ENCODE measurements at regions not wholly inside any gene's neighbourhood (a gene's known extent, or its start where the extent isn't known, plus 50 kb on each side); places are given as distances from the start of the nearest gene placed in this dataset.
A peak's percentile ranks its signal among the peaks of the same experiment; 100 is the strongest.
"Not testable (repeated sequence)": the region's sequence is repeated elsewhere in the genome, so short reads cannot be mapped to it uniquely, and the experiment has no call there.

- 93% methylated on average over 1 of the region's 1 CpG for WGBS
These were observed 78.2 kb downstream of the HACD1 start for GRCh38 chr10:17538941-17539340.

GRCh38 chr10:17537281-17537680 lies 79.9 kb downstream of the HACD1 start:
- WGBS: 95% methylated on average over 5 of the region's 7 CpGs

More at GRCh38 chr10:17538941-17539340, 78.2 kb downstream of the HACD1 start:
- Histone ChIP-seq H3K27ac (ENCODE audit: low read depth, low read length) (no peak overlapping the region), H3K4me1 (ENCODE audit: insufficient read depth, low read length) (no peaks in the 10 kb centered on the region), H3K9ac (ENCODE audit: low read depth, low read length) (no peak overlapping the region), H3K27me3 (ENCODE audit: insufficient read depth, low read length) (no peaks in the 10 kb centered on the region), H3K9me3 (ENCODE audit: insufficient read depth, low read depth, low read length) (peaks cover 11% of the 10 kb centered on the region), H3K36me3 (ENCODE audit: insufficient read depth, low read length) (no peaks in the 10 kb centered on the region), H3K4me3 (ENCODE audit: low read length) (no peak overlapping the region)

GRCh38 chr10:17536221-17536620 lies 81.0 kb downstream of the HACD1 start:
- no peak overlapping the region for H3K27ac ChIP-seq (ENCODE audit: low read depth, low read length)
- H3K27me3 ChIP-seq (ENCODE audit: insufficient read depth, low read length): no peaks in the 10 kb centered on the region
- H3K9ac ChIP-seq (ENCODE audit: low read depth, low read length): no peak overlapping the region
- H3K9me3 ChIP-seq (ENCODE audit: insufficient read depth, low read depth, low read length): peaks cover 6% of the 10 kb centered on the region; the same call in 1 of the 2 replicates
- no peaks in the 10 kb centered on the region for H3K36me3 ChIP-seq (ENCODE audit: insufficient read depth, low read length)
- no peak overlapping the region for H3K4me3 ChIP-seq (ENCODE audit: low read length)
- H3K4me1 ChIP-seq (ENCODE audit: insufficient read depth, low read length): no peaks in the 10 kb centered on the region
- 91% methylated on average over 3 of the region's 3 CpGs for WGBS

More at GRCh38 chr10:17537281-17537680, 79.9 kb downstream of the HACD1 start:
- no peak overlapping the region for H3K4me3 ChIP-seq (ENCODE audit: low read length)
- H3K9ac ChIP-seq (ENCODE audit: low read depth, low read length): no peak overlapping the region
- no peaks in the 10 kb centered on the region for H3K27me3 ChIP-seq (ENCODE audit: insufficient read depth, low read length)
- H3K4me1 ChIP-seq (ENCODE audit: insufficient read depth, low read length): no peaks in the 10 kb centered on the region
- no peaks in the 10 kb centered on the region for H3K36me3 ChIP-seq (ENCODE audit: insufficient read depth, low read length)
- H3K27ac ChIP-seq (ENCODE audit: low read depth, low read length): no peak overlapping the region
- peaks cover 6% of the 10 kb centered on the region; the same call in 1 of the 2 replicates for H3K9me3 ChIP-seq (ENCODE audit: insufficient read depth, low read depth, low read length)

- WGBS: 97% methylated on average over 3 of the region's 4 CpGs
- Histone ChIP-seq H3K27me3 (ENCODE audit: insufficient read depth, low read length) (no peaks in the 10 kb centered on the region), H3K4me1 (ENCODE audit: insufficient read depth, low read length) (peaks cover 4% of the 10 kb centered on the region; the same call in 1 of the 2 replicates), H3K36me3 (ENCODE audit: insufficient read depth, low read length) (no peaks in the 10 kb centered on the region), H3K27ac (ENCODE audit: low read depth, low read length) (no peak overlapping the region), H3K9me3 (ENCODE audit: insufficient read depth, low read depth, low read length) (no peaks in the 10 kb centered on the region), H3K9ac (ENCODE audit: low read depth, low read length) (no peak overlapping the region), H3K4me3 (ENCODE audit: low read length) (no peak overlapping the region)
These were observed 79.3 kb upstream of the ST8SIA6 start for GRCh38 chr10:17533731-17534130.

- WGBS: 88% methylated on average over 2 of the region's 3 CpGs
- no peaks in the 10 kb centered on the region for H3K27me3 ChIP-seq (ENCODE audit: insufficient read depth, low read length)
- H3K9me3 ChIP-seq (ENCODE audit: insufficient read depth, low read depth, low read length): 0 out of 2 replicates have a peak, but pooled peaks cover 5% of the 10 kb centered on the region
- no peak overlapping the region; the same call in 1 of the 2 replicates for H3K27ac ChIP-seq (ENCODE audit: low read depth, low read length)
- no peak overlapping the region for H3K4me3 ChIP-seq (ENCODE audit: low read length)
- peaks cover 20% of the 10 kb centered on the region; the same call in 1 of the 2 replicates for H3K4me1 ChIP-seq (ENCODE audit: insufficient read depth, low read length)
- H3K36me3 ChIP-seq (ENCODE audit: insufficient read depth, low read length): no peaks in the 10 kb centered on the region
- H3K9ac ChIP-seq (ENCODE audit: low read depth, low read length): no peak overlapping the region
These were observed 74.0 kb upstream of the ST8SIA6 start for GRCh38 chr10:17528306-17528862.

- WGBS: 67% methylated on average over 5 of the region's 6 CpGs
- Histone ChIP-seq H3K9me3 (ENCODE audit: insufficient read depth, low read depth, low read length) (0 out of 2 replicates have a peak, but pooled peaks cover 5% of the 10 kb centered on the region), H3K4me1 (ENCODE audit: insufficient read depth, low read length) (peaks cover 20% of the 10 kb centered on the region; the same call in 1 of the 2 replicates), H3K27ac (ENCODE audit: low read depth, low read length) (peak overlapping the region; percentile 83; the same call in 1 of the 2 replicates), H3K27me3 (ENCODE audit: insufficient read depth, low read length) (no peaks in the 10 kb centered on the region), H3K9ac (ENCODE audit: low read depth, low read length) (peak overlapping the region; percentile 37; the same call in 1 of the 2 replicates), H3K36me3 (ENCODE audit: insufficient read depth, low read length) (no peaks in the 10 kb centered on the region), H3K4me3 (ENCODE audit: low read length) (no peak overlapping the region)
These were observed 73.2 kb upstream of the ST8SIA6 start for GRCh38 chr10:17527514-17528146.

- not testable (repeated sequence) for H3K9ac ChIP-seq (ENCODE audit: low read depth, low read length); H3K27ac ChIP-seq (ENCODE audit: low read depth, low read length); H3K9me3 ChIP-seq (ENCODE audit: insufficient read depth, low read depth, low read length); H3K4me3 ChIP-seq (ENCODE audit: low read length); H3K27me3 ChIP-seq (ENCODE audit: insufficient read depth, low read length); H3K36me3 ChIP-seq (ENCODE audit: insufficient read depth, low read length)
- 100% methylated on average over 1 of the region's 1 CpG for WGBS
- peaks cover 20% of the 10 kb centered on the region; the same call in 1 of the 2 replicates for H3K4me1 ChIP-seq (ENCODE audit: insufficient read depth, low read length)
These were observed 72.2 kb upstream of the ST8SIA6 start for GRCh38 chr10:17526571-17526970.

- Histone ChIP-seq H3K9ac (ENCODE audit: low read depth, low read length) (no peak overlapping the region), H3K27ac (ENCODE audit: low read depth, low read length) (no peak overlapping the region), H3K27me3 (ENCODE audit: insufficient read depth, low read length) (no peaks in the 10 kb centered on the region), H3K36me3 (ENCODE audit: insufficient read depth, low read length) (no peaks in the 10 kb centered on the region), H3K4me3 (ENCODE audit: low read length) (no peak overlapping the region), H3K9me3 (ENCODE audit: insufficient read depth, low read depth, low read length) (0 out of 2 replicates have a peak, but pooled peaks cover 5% of the 10 kb centered on the region), H3K4me1 (ENCODE audit: insufficient read depth, low read length) (peaks cover 17% of the 10 kb centered on the region; the same call in 1 of the 2 replicates)
- WGBS: 97% methylated on average over 4 of the region's 6 CpGs
These were observed 69.5 kb upstream of the ST8SIA6 start for GRCh38 chr10:17523917-17524316.

- Histone ChIP-seq H3K9me3 (ENCODE audit: insufficient read depth, low read depth, low read length) (0 out of 2 replicates have a peak, but pooled peaks cover 5% of the 10 kb centered on the region), H3K9ac (ENCODE audit: low read depth, low read length) (no peak overlapping the region), H3K4me1 (ENCODE audit: insufficient read depth, low read length) (peaks cover 11% of the 10 kb centered on the region; the same call in 1 of the 2 replicates), H3K27ac (ENCODE audit: low read depth, low read length) (no peak overlapping the region), H3K27me3 (ENCODE audit: insufficient read depth, low read length) (no peaks in the 10 kb centered on the region), H3K36me3 (ENCODE audit: insufficient read depth, low read length) (no peaks in the 10 kb centered on the region), H3K4me3 (ENCODE audit: low read length) (no peak overlapping the region)
- WGBS: 93% methylated on average over 4 of the region's 4 CpGs
These were observed 68.9 kb upstream of the ST8SIA6 start for GRCh38 chr10:17523246-17523753.

- not testable (repeated sequence) for H3K36me3 ChIP-seq (ENCODE audit: insufficient read depth, low read length); H3K4me3 ChIP-seq (ENCODE audit: low read length); H3K4me1 ChIP-seq (ENCODE audit: insufficient read depth, low read length); H3K27me3 ChIP-seq (ENCODE audit: insufficient read depth, low read length); H3K9ac ChIP-seq (ENCODE audit: low read depth, low read length); H3K9me3 ChIP-seq (ENCODE audit: insufficient read depth, low read depth, low read length); H3K27ac ChIP-seq (ENCODE audit: low read depth, low read length)
- WGBS: 97% methylated on average over 2 of the region's 2 CpGs
These were observed 67.9 kb upstream of the ST8SIA6 start for GRCh38 chr10:17522269-17522668.

GRCh38 chr10:17519457-17519856 lies 65.1 kb upstream of the ST8SIA6 start:
- H3K36me3 ChIP-seq (ENCODE audit: insufficient read depth, low read length): no peaks in the 10 kb centered on the region
- no peak overlapping the region for H3K27ac ChIP-seq (ENCODE audit: low read depth, low read length)
- H3K4me3 ChIP-seq (ENCODE audit: low read length): no peak overlapping the region
- H3K27me3 ChIP-seq (ENCODE audit: insufficient read depth, low read length): no peaks in the 10 kb centered on the region
- no peaks in the 10 kb centered on the region for H3K4me1 ChIP-seq (ENCODE audit: insufficient read depth, low read length)
- H3K9ac ChIP-seq (ENCODE audit: low read depth, low read length): no peak overlapping the region
- H3K9me3 ChIP-seq (ENCODE audit: insufficient read depth, low read depth, low read length): 0 out of 2 replicates have a peak, but pooled peaks cover 3% of the 10 kb centered on the region

Measured in HUES64 (cell line).